GM23338 (cell line): ENCODE measurements at regions not wholly inside any gene's neighbourhood (a gene's known extent, or its start where the extent isn't known, plus 50 kb on each side); places are given as distances from the start of the nearest gene placed in this dataset.

Experiments
- EZH2 ChIP-seq: fragments of 200-600 bp; sonication (generic); IDR thresholded peaks from one replicate; pipeline ENCODE4 v1.8.0; 2017; ENCODE audit warnings: antibody characterized with exemption, mild to moderate bottlenecking, low read depth; ENCODE audit not compliant: unreplicated experiment
- TF ChIP-seq, protein P1 (sequence below): IDR thresholded peaks from one replicate; pipeline ENCODE4 v1.6.1; 2018; ENCODE audit warnings: antibody characterized with exemption; ENCODE audit not compliant: unreplicated experiment
- TF ChIP-seq, protein P2 (sequence below), 2 experiments: fragments of 200-600 bp in 1 of 2; sonication (generic) in 1 of 2; conservative IDR thresholded peaks; 2 replicates each; pipeline versions ENCODE4 v1.5.1 to v1.6.1; 2016 to 2017; ENCODE audit warnings: antibody characterized with exemption in 2 of 2, low read depth in 2 of 2, mild to moderate bottlenecking in 2 of 2, moderate library complexity in 1 of 2

DNA sequence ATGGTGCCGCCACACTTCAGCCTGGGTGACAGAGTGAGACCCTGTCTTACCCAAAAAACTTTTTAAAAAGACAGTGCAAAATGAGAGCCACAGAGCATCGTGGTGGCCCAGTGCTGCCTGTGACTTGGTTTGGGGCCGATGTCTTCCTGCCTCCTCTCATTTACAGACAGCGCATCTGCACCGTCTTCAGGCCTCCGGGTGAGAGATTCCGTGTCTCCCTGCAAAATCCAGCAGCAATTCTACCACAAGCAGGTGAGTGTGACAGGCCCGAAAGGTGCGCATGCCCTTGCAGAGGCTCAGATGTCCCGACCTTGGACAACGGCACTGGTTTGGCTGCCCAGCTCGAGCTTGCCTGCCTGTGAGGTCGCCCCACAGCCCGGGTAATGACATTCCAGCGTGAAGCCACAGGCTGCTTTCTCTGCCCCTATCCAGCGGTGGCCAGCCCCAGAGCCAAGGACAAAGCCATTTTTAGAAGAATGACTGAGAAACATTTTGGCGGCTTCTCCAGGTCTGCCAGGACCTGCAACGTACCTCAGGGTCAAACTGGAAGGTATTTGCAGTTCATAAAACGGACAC, 70.3 kb upstream of the RFLNA start:
- TF ChIP-seq, protein P1, sequence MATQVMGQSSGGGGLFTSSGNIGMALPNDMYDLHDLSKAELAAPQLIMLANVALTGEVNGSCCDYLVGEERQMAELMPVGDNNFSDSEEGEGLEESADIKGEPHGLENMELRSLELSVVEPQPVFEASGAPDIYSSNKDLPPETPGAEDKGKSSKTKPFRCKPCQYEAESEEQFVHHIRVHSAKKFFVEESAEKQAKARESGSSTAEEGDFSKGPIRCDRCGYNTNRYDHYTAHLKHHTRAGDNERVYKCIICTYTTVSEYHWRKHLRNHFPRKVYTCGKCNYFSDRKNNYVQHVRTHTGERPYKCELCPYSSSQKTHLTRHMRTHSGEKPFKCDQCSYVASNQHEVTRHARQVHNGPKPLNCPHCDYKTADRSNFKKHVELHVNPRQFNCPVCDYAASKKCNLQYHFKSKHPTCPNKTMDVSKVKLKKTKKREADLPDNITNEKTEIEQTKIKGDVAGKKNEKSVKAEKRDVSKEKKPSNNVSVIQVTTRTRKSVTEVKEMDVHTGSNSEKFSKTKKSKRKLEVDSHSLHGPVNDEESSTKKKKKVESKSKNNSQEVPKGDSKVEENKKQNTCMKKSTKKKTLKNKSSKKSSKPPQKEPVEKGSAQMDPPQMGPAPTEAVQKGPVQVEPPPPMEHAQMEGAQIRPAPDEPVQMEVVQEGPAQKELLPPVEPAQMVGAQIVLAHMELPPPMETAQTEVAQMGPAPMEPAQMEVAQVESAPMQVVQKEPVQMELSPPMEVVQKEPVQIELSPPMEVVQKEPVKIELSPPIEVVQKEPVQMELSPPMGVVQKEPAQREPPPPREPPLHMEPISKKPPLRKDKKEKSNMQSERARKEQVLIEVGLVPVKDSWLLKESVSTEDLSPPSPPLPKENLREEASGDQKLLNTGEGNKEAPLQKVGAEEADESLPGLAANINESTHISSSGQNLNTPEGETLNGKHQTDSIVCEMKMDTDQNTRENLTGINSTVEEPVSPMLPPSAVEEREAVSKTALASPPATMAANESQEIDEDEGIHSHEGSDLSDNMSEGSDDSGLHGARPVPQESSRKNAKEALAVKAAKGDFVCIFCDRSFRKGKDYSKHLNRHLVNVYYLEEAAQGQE: no peak
- TF ChIP-seq EZH2: no peak
- TF ChIP-seq, protein P2, sequence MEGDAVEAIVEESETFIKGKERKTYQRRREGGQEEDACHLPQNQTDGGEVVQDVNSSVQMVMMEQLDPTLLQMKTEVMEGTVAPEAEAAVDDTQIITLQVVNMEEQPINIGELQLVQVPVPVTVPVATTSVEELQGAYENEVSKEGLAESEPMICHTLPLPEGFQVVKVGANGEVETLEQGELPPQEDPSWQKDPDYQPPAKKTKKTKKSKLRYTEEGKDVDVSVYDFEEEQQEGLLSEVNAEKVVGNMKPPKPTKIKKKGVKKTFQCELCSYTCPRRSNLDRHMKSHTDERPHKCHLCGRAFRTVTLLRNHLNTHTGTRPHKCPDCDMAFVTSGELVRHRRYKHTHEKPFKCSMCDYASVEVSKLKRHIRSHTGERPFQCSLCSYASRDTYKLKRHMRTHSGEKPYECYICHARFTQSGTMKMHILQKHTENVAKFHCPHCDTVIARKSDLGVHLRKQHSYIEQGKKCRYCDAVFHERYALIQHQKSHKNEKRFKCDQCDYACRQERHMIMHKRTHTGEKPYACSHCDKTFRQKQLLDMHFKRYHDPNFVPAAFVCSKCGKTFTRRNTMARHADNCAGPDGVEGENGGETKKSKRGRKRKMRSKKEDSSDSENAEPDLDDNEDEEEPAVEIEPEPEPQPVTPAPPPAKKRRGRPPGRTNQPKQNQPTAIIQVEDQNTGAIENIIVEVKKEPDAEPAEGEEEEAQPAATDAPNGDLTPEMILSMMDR (conservative IDR thresholded peaks at IDR 0.05; ENCODE audit: low read depth in 2 of 2): peak in 1 of 2 experiments; percentile 55; a peak in 2 of 4 replicates
